ENCODE measurements at regions not wholly inside any gene's neighbourhood (a gene's known extent, or its start where the extent isn't known, plus 50 kb on each side); places are given as distances from the start of the nearest gene placed in this dataset.

DNA sequence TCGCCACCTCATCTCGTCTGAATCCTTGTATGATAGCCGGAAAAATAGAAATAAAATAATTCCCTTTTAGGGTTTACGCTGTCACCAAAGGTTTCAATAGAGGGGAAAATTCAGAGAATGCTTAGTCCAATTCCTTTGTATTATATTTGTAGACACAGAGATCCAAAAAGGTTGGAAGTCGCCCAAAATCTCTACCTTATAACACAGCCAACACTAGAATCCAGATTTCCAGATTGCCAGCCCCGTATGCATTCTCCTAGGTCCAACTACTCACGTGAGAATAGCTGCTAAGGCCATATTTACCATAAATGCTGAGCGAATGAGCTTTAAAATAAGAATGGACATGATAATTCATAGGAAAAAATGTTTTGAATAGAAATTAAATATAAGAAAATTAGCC lies 124.5 kb downstream of the KCNK1 start:
- DNase-seq (no peak), FAIRE-seq (no peak)
- no peaks in the 10 kb centered on the region for H3K9me3 ChIP-seq (ENCODE audit: control insufficient read depth in 2 of 3, insufficient read depth in 1 of 3, low read length in 3 of 3)
- no peak overlapping the region for H3K9ac ChIP-seq (ENCODE audit: low read length in 3 of 3)
- H3K27me3 ChIP-seq (ENCODE audit: control insufficient read depth, insufficient read depth, low read length) = no peaks in the 10 kb centered on the region
- intact Hi-C loops (cut with DNase I) = no loop called here
- no peak overlapping the region for H3K4me3 ChIP-seq (ENCODE audit: low read length in 3 of 3)
- H3K36me3 ChIP-seq (ENCODE audit: control insufficient read depth in 2 of 3, insufficient read depth in 3 of 3, low read length in 3 of 3) = no peaks in the 10 kb centered on the region
- no peaks in the 10 kb centered on the region for H3K4me1 ChIP-seq (ENCODE audit: control insufficient read depth in 2 of 3, insufficient read depth in 2 of 3, low read depth in 1 of 3, low read length in 3 of 3)
- H3K27ac ChIP-seq (ENCODE audit: low read depth in 2 of 2, low read length in 2 of 2) = no peak overlapping the region
- no peak for TF ChIP-seq CTCF (IDR thresholded peaks at IDR 0.05; ENCODE audit: borderline replicate concordance, extremely low read depth, insufficient read depth)

GRCh38 chr1:233738850-233739249 lies 124.9 kb downstream of the KCNK1 start:
- no peaks in the 10 kb centered on the region for H3K9me3 ChIP-seq (ENCODE audit: control insufficient read depth in 2 of 3, insufficient read depth in 1 of 3, low read length in 3 of 3)
- no peaks in the 10 kb centered on the region for H3K27me3 ChIP-seq (ENCODE audit: control insufficient read depth, insufficient read depth, low read length)
- H3K36me3 ChIP-seq (ENCODE audit: control insufficient read depth in 2 of 3, insufficient read depth in 3 of 3, low read length in 3 of 3) = no peaks in the 10 kb centered on the region
- DNase-seq (no peak), FAIRE-seq (no peak)
- no peak overlapping the region for H3K9ac ChIP-seq (ENCODE audit: low read length in 3 of 3)
- no peak overlapping the region for H3K4me3 ChIP-seq (ENCODE audit: low read length in 3 of 3)
- TF ChIP-seq CTCF (IDR thresholded peaks at IDR 0.05; ENCODE audit: borderline replicate concordance, extremely low read depth, insufficient read depth) = no peak
- no peak overlapping the region for H3K27ac ChIP-seq (ENCODE audit: low read depth in 2 of 2, low read length in 2 of 2)
- H3K4me1 ChIP-seq (ENCODE audit: control insufficient read depth in 2 of 3, insufficient read depth in 2 of 3, low read depth in 1 of 3, low read length in 3 of 3) = no peaks in the 10 kb centered on the region
- intact Hi-C loops (cut with DNase I) = no loop called here

GRCh38 chr1:233744779-233745513 lies 131.0 kb downstream of the KCNK1 start:
- no peaks in the 10 kb centered on the region for H3K9me3 ChIP-seq (ENCODE audit: control insufficient read depth in 2 of 3, insufficient read depth in 1 of 3, low read length in 3 of 3)
- DNase-seq = no peak
- FAIRE-seq = no peak
- H3K36me3 ChIP-seq (ENCODE audit: control insufficient read depth in 2 of 3, insufficient read depth in 3 of 3, low read length in 3 of 3) = no peaks in the 10 kb centered on the region
- no peak for TF ChIP-seq CTCF (IDR thresholded peaks at IDR 0.05; ENCODE audit: borderline replicate concordance, extremely low read depth, insufficient read depth)
- intact Hi-C loops (cut with DNase I) = no loop called here
- H3K9ac ChIP-seq (ENCODE audit: low read length in 3 of 3) = no peak overlapping the region
- H3K4me1 ChIP-seq (ENCODE audit: control insufficient read depth in 2 of 3, insufficient read depth in 2 of 3, low read depth in 1 of 3, low read length in 3 of 3) = no peaks in the 10 kb centered on the region
- no peak overlapping the region for H3K4me3 ChIP-seq (ENCODE audit: low read length in 3 of 3)
- no peak overlapping the region for H3K27ac ChIP-seq (ENCODE audit: low read depth in 2 of 2, low read length in 2 of 2)
- no peaks in the 10 kb centered on the region for H3K27me3 ChIP-seq (ENCODE audit: control insufficient read depth, insufficient read depth, low read length)

DNA sequence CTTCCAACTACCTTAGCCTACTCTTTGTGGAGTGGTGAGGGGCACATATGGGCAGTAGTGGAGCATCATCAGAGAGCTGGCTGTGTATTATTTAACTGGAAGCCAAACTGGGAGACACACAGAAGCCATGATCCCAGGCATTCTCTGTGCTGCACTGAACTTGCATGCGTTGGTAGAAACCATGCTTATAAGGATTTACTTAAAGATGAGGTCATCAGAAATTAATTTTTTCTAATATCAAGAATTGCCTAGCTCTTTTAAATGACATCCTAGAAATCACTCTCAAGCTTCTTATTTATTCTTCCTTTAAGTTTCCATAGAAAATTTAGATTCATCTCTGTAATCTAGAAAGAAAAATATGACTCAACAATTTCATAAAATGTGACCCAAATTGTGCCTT lies 136.2 kb downstream of the KCNK1 start:
- no peaks in the 10 kb centered on the region for H3K27me3 ChIP-seq (ENCODE audit: control insufficient read depth, insufficient read depth, low read length)
- H3K36me3 ChIP-seq (ENCODE audit: control insufficient read depth in 2 of 3, insufficient read depth in 3 of 3, low read length in 3 of 3) = no peaks in the 10 kb centered on the region
- no peak overlapping the region for H3K4me3 ChIP-seq (ENCODE audit: low read length in 3 of 3)
- no peaks in the 10 kb centered on the region for H3K4me1 ChIP-seq (ENCODE audit: control insufficient read depth in 2 of 3, insufficient read depth in 2 of 3, low read depth in 1 of 3, low read length in 3 of 3)
- no peak for TF ChIP-seq CTCF (IDR thresholded peaks at IDR 0.05; ENCODE audit: borderline replicate concordance, extremely low read depth, insufficient read depth)
- no peak overlapping the region for H3K27ac ChIP-seq (ENCODE audit: low read depth in 2 of 2, low read length in 2 of 2)
- intact Hi-C loops (cut with DNase I) = no loop called here
- no peaks in the 10 kb centered on the region for H3K9me3 ChIP-seq (ENCODE audit: control insufficient read depth in 2 of 3, insufficient read depth in 1 of 3, low read length in 3 of 3)
- FAIRE-seq (no peak), DNase-seq (no peak)
- no peak overlapping the region for H3K9ac ChIP-seq (ENCODE audit: low read length in 3 of 3)

Measured in kidney (tissue), 13 donors.